EH (cell line): ENCODE measurements at regions not wholly inside any gene's neighbourhood (a gene's known extent, or its start where the extent isn't known, plus 50 kb on each side); places are given as distances from the start of the nearest gene placed in this dataset.
"Not testable (repeated sequence)": the region's sequence is repeated elsewhere in the genome, so short reads cannot be mapped to it uniquely, and the experiment has no call there.

ENCODE experiments used
- DNase-seq: peaks from one replicate; pipeline ENCODE4 v3.0.0-alpha.2; 2015; ENCODE audit warnings: low read depth

- peak; percentile 8 for DNase-seq
These were observed 1518.9 kb upstream of the B3GALT2 start for GRCh38 chr1:194705123-194705854.

- no peak for DNase-seq
These were observed 1512.5 kb upstream of the B3GALT2 start for GRCh38 chr1:194698908-194699318.

- DNase-seq: no peak
These were observed 1506.8 kb upstream of the B3GALT2 start for GRCh38 chr1:194693244-194693643.

GRCh38 chr1:194684636-194685035, 1498.2 kb upstream of the B3GALT2 start:
- DNase-seq: peak; percentile 59

GRCh38 chr1:194658090-194658439, 1471.7 kb upstream of the B3GALT2 start:
- peak; percentile 71 for DNase-seq

GRCh38 chr1:194654956-194655355, 1468.5 kb upstream of the B3GALT2 start:
- DNase-seq: no peak

- DNase-seq: no peak
These were observed 1467.0 kb upstream of the B3GALT2 start for GRCh38 chr1:194653385-194653784.

GRCh38 chr1:194647118-194647517, 1460.7 kb upstream of the B3GALT2 start:
- DNase-seq: no peak

GRCh38 chr1:194644528-194644927, 1458.1 kb upstream of the B3GALT2 start:
- DNase-seq: no peak

GRCh38 chr1:194640322-194640721, 1453.9 kb upstream of the B3GALT2 start:
- DNase-seq: no peak

- peak; percentile 58 for DNase-seq
These were observed 1442.6 kb upstream of the B3GALT2 start for GRCh38 chr1:194629011-194629410.

- no peak for DNase-seq
These were observed 1438.4 kb upstream of the B3GALT2 start for GRCh38 chr1:194624833-194625232.

- DNase-seq: no peak
These were observed 1431.7 kb upstream of the B3GALT2 start for GRCh38 chr1:194618101-194618500.

- DNase-seq: not testable (repeated sequence)
These were observed 1430.9 kb upstream of the B3GALT2 start for GRCh38 chr1:194617272-194617671.

- DNase-seq: no peak
These were observed 1430.4 kb upstream of the B3GALT2 start for GRCh38 chr1:194616835-194617234.

GRCh38 chr1:194602184-194602583, 1415.8 kb upstream of the B3GALT2 start:
- DNase-seq: no peak

- no peak for DNase-seq
These were observed 1414.3 kb upstream of the B3GALT2 start for GRCh38 chr1:194600716-194601115.

GRCh38 chr1:194598098-194598497, 1411.7 kb upstream of the B3GALT2 start:
- DNase-seq: no peak

- no peak for DNase-seq
These were observed 1399.9 kb upstream of the B3GALT2 start for GRCh38 chr1:194586302-194586701.

GRCh38 chr1:194584052-194584451, 1397.6 kb upstream of the B3GALT2 start:
- no peak for DNase-seq

- peak; percentile 38 for DNase-seq
These were observed 1384.1 kb upstream of the B3GALT2 start for GRCh38 chr1:194570476-194570875.

- peak; percentile 44 for DNase-seq
These were observed 1382.2 kb upstream of the B3GALT2 start for GRCh38 chr1:194568610-194569009.

GRCh38 chr1:194548071-194548470, 1361.7 kb upstream of the B3GALT2 start:
- DNase-seq: no peak

GRCh38 chr1:194544012-194544411, 1357.6 kb upstream of the B3GALT2 start:
- no peak for DNase-seq
